ENCODE measurements at regions not wholly inside any gene's neighbourhood (a gene's known extent, or its start where the extent isn't known, plus 50 kb on each side); places are given as distances from the start of the nearest gene placed in this dataset.

GRCh38 chr11:31915867-31916266 lies 104.7 kb upstream of the PAX6 start:
- TF ChIP-seq CTCF (IDR thresholded peaks at IDR 0.05; ENCODE audit: extremely low read depth, low read depth, low read length) = no peak
- H3K9me3 ChIP-seq (ENCODE audit: low read depth, low read length) = no peaks in the 10 kb centered on the region
- H4K20me1 ChIP-seq (ENCODE audit: insufficient read depth, low read length) = no peaks in the 10 kb centered on the region
- H3K4me3 ChIP-seq (ENCODE audit: insufficient read depth, low read length) = no peak overlapping the region
- H3K27me3 ChIP-seq (ENCODE audit: insufficient read depth, low read length) = peaks cover 6% of the 10 kb centered on the region
- no peak for DNase-seq (ENCODE audit: insufficient read length, low spot score, missing footprints)
- no peaks in the 10 kb centered on the region for H3K79me2 ChIP-seq (ENCODE audit: insufficient read depth, low read length)
- no peaks in the 10 kb centered on the region for H3K4me1 ChIP-seq (ENCODE audit: insufficient read depth, low read length)
- no peaks in the 10 kb centered on the region for H3K36me3 ChIP-seq (ENCODE audit: insufficient read depth, low read length)
- H3K4me2 ChIP-seq (ENCODE audit: insufficient read depth, low read length) = no peak overlapping the region
- no peak overlapping the region for H3K27ac ChIP-seq (ENCODE audit: low read depth, low read length)
- H2AFZ ChIP-seq (ENCODE audit: low read length) = no peak overlapping the region

- H3K4me3 ChIP-seq (ENCODE audit: insufficient read depth, low read length) = no peak overlapping the region
Measured at GRCh38 chr11:31913985-31914384, 102.9 kb upstream of the PAX6 start.

DNA sequence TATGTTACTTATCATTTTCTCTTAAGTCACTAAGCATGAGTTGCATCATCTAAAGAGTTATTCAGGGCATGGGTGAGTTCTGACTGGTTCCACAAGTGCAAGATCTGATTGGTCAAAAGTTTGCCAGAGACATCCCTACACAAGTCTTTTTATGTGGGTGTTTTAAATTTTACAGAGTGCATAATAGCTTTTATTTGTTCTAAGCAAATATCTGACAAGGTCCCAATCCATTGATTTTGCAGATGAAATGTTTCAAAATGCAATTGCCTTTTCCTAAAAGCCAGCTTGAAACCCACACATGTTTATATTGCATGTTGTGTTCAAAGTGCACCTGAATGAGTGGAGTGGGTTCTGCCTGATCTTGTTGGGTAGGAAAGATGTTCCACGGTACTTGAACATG lies 101.7 kb upstream of the PAX6 start:
- Histone ChIP-seq H3K27ac (ENCODE audit: low read depth, low read length) (no peak overlapping the region), H3K36me3 (ENCODE audit: insufficient read depth, low read length) (no peaks in the 10 kb centered on the region), H2AFZ (ENCODE audit: low read length) (no peak overlapping the region), H3K4me1 (ENCODE audit: insufficient read depth, low read length) (no peaks in the 10 kb centered on the region), H3K79me2 (ENCODE audit: insufficient read depth, low read length) (no peaks in the 10 kb centered on the region), H3K4me2 (ENCODE audit: insufficient read depth, low read length) (no peak overlapping the region), H3K9me3 (ENCODE audit: low read depth, low read length) (no peaks in the 10 kb centered on the region), H3K27me3 (ENCODE audit: insufficient read depth, low read length) (peaks cover 6% of the 10 kb centered on the region), H4K20me1 (ENCODE audit: insufficient read depth, low read length) (no peaks in the 10 kb centered on the region), H3K4me3 (ENCODE audit: insufficient read depth, low read length) (no peak overlapping the region)
- no peak for DNase-seq (ENCODE audit: insufficient read length, low spot score, missing footprints)
- TF ChIP-seq CTCF (IDR thresholded peaks at IDR 0.05; ENCODE audit: extremely low read depth, low read depth, low read length) = no peak

More at GRCh38 chr11:31913985-31914384, 102.9 kb upstream of the PAX6 start:
- H3K79me2 ChIP-seq (ENCODE audit: insufficient read depth, low read length) = no peaks in the 10 kb centered on the region
- DNase-seq (ENCODE audit: insufficient read length, low spot score, missing footprints) = no peak
- H4K20me1 ChIP-seq (ENCODE audit: insufficient read depth, low read length) = no peaks in the 10 kb centered on the region
- H3K36me3 ChIP-seq (ENCODE audit: insufficient read depth, low read length) = no peaks in the 10 kb centered on the region
- no peaks in the 10 kb centered on the region for H3K4me1 ChIP-seq (ENCODE audit: insufficient read depth, low read length)
- no peak for TF ChIP-seq CTCF (IDR thresholded peaks at IDR 0.05; ENCODE audit: extremely low read depth, low read depth, low read length)
- no peak overlapping the region for H2AFZ ChIP-seq (ENCODE audit: low read length)
- H3K27ac ChIP-seq (ENCODE audit: low read depth, low read length) = no peak overlapping the region
- H3K9me3 ChIP-seq (ENCODE audit: low read depth, low read length) = no peaks in the 10 kb centered on the region
- peaks cover 6% of the 10 kb centered on the region for H3K27me3 ChIP-seq (ENCODE audit: insufficient read depth, low read length)
- H3K4me2 ChIP-seq (ENCODE audit: insufficient read depth, low read length) = no peak overlapping the region

DNA sequence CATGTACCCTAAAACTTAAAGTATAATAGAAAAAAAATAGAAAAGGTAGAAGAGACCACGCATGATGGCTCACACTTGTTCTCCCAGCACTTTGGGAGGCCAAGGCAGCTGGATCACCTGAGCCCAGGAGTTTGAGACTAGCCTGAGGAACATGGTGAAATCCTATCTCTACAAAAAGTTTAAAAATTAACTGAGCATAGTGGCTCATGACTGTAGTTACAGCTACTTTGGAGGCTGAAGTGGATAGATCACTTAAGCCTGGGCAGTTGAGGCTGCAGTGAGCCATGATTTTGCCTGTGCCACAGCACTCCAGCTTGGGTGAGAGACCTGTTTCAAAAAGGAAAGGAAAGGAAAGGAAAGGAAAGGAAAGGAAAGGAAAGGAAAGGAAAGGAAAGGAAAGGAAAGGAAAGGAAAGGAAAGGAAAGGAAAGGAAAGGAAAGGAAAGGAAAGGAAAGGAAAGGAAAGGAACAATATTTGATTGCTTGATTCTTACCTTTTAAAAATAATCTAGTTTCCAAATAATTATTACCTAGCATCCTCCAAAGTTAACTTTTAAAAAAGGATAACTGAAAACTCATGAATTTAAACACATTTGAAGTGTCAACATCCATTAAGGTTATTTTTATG lies 99.9 kb upstream of the PAX6 start:
- H3K79me2 ChIP-seq (ENCODE audit: insufficient read depth, low read length) = no peaks in the 10 kb centered on the region
- no peaks in the 10 kb centered on the region for H3K4me1 ChIP-seq (ENCODE audit: insufficient read depth, low read length)
- H2AFZ ChIP-seq (ENCODE audit: low read length) = no peak overlapping the region
- H3K27me3 ChIP-seq (ENCODE audit: insufficient read depth, low read length) = peaks cover 4% of the 10 kb centered on the region
- no peak for DNase-seq (ENCODE audit: insufficient read length, low spot score, missing footprints)
- TF ChIP-seq CTCF (IDR thresholded peaks at IDR 0.05; ENCODE audit: extremely low read depth, low read depth, low read length) = no peak
- no peak overlapping the region for H3K27ac ChIP-seq (ENCODE audit: low read depth, low read length)
- no peaks in the 10 kb centered on the region for H4K20me1 ChIP-seq (ENCODE audit: insufficient read depth, low read length)
- H3K4me2 ChIP-seq (ENCODE audit: insufficient read depth, low read length) = no peak overlapping the region
- H3K4me3 ChIP-seq (ENCODE audit: insufficient read depth, low read length) = no peak overlapping the region
- no peaks in the 10 kb centered on the region for H3K36me3 ChIP-seq (ENCODE audit: insufficient read depth, low read length)
- H3K9me3 ChIP-seq (ENCODE audit: low read depth, low read length) = no peaks in the 10 kb centered on the region

Data from osteoblast (primary cell).